Osteocyte (in vitro differentiated cells): ENCODE measurements at regions not wholly inside any gene's neighbourhood (a gene's known extent, or its start where the extent isn't known, plus 50 kb on each side); places are given as distances from the start of the nearest gene placed in this dataset.

Experiments used
- DNase-seq: peaks from one replicate; pipeline ENCODE4 v3.0.0; 2021; ENCODE audit warnings: mixed read lengths; ENCODE audit not compliant: unreplicated experiment; ENCODE audit errors: extremely low spot score
- H3K27ac Mint-ChIP-seq: one replicate; pipeline ENCODE4 v1.8.0; 2021; ENCODE audit warnings: mild to moderate bottlenecking, mixed read lengths; ENCODE audit not compliant: unreplicated experiment
- H3K27me3 Mint-ChIP-seq: one replicate; pipeline ENCODE4 v1.8.0; 2021; ENCODE audit warnings: mixed read lengths; ENCODE audit not compliant: unreplicated experiment
- H3K36me3 Mint-ChIP-seq: one replicate; pipeline ENCODE4 v1.8.0; 2021; ENCODE audit warnings: mixed read lengths; ENCODE audit not compliant: unreplicated experiment
- H3K4me1 Mint-ChIP-seq: one replicate; pipeline ENCODE4 v1.8.0; 2021; ENCODE audit warnings: mixed read lengths; ENCODE audit not compliant: unreplicated experiment
- H3K4me3 Mint-ChIP-seq: one replicate; pipeline ENCODE4 v1.8.0; 2021; ENCODE audit warnings: mild to moderate bottlenecking, moderate library complexity, mixed read lengths; ENCODE audit not compliant: unreplicated experiment
- H3K9me3 Mint-ChIP-seq: one replicate; pipeline ENCODE4 v1.8.0; 2021; ENCODE audit warnings: mixed read lengths; ENCODE audit not compliant: unreplicated experiment
- CTCF ChIP-seq: fragments of 200-600 bp; sonication (generic); IDR thresholded peaks from 2 replicates; pipeline ENCODE4 v1.5.0; 2021; ENCODE audit warnings: antibody characterized with exemption, mild to moderate bottlenecking, moderate library complexity

- Mint-ChIP-seq H3K4me3 (no peak overlapping the region), H3K27me3 (peaks cover 18% of the 10 kb centered on the region), H3K4me1 (peaks cover 24% of the 10 kb centered on the region), H3K9me3 (no peaks in the 10 kb centered on the region), H3K36me3 (no peaks in the 10 kb centered on the region), H3K27ac (peak overlapping the region; percentile 80)
- TF ChIP-seq CTCF = no peak
- DNase-seq = no peak
These were observed 476.7 kb upstream of the CAMK1G start for GRCh38 chr1:209106861-209107260.

- H3K4me3 Mint-ChIP-seq = no peak overlapping the region
- DNase-seq = no peak
- peaks cover 24% of the 10 kb centered on the region for H3K4me1 Mint-ChIP-seq
- no peaks in the 10 kb centered on the region for H3K9me3 Mint-ChIP-seq
- TF ChIP-seq CTCF = no peak
- H3K36me3 Mint-ChIP-seq = no peaks in the 10 kb centered on the region
- H3K27me3 Mint-ChIP-seq = peaks cover 24% of the 10 kb centered on the region
- H3K27ac Mint-ChIP-seq = no peak overlapping the region
These were observed 476.0 kb upstream of the CAMK1G start for GRCh38 chr1:209107535-209107934.

- H3K27ac Mint-ChIP-seq = no peak overlapping the region
- no peaks in the 10 kb centered on the region for H3K36me3 Mint-ChIP-seq
- H3K9me3 Mint-ChIP-seq = no peaks in the 10 kb centered on the region
- DNase-seq = no peak
- TF ChIP-seq CTCF = no peak
- peaks cover 31% of the 10 kb centered on the region for H3K27me3 Mint-ChIP-seq
- peaks cover 24% of the 10 kb centered on the region for H3K4me1 Mint-ChIP-seq
- no peak overlapping the region for H3K4me3 Mint-ChIP-seq
These were observed 474.3 kb upstream of the CAMK1G start for GRCh38 chr1:209109001-209109785.

GRCh38 chr1:209113521-209113920 is 470.0 kb upstream of the CAMK1G start:
- Mint-ChIP-seq H3K4me3 (no peak overlapping the region), H3K4me1 (no peaks in the 10 kb centered on the region), H3K9me3 (no peaks in the 10 kb centered on the region), H3K27ac (no peak overlapping the region), H3K27me3 (peaks cover 41% of the 10 kb centered on the region), H3K36me3 (no peaks in the 10 kb centered on the region)
- TF ChIP-seq CTCF = no peak
- DNase-seq = no peak

- no peak for TF ChIP-seq CTCF
- H3K4me1 Mint-ChIP-seq = no peaks in the 10 kb centered on the region
- H3K4me3 Mint-ChIP-seq = no peak overlapping the region
- no peaks in the 10 kb centered on the region for H3K36me3 Mint-ChIP-seq
- DNase-seq = no peak
- H3K9me3 Mint-ChIP-seq = no peaks in the 10 kb centered on the region
- peaks cover 47% of the 10 kb centered on the region for H3K27me3 Mint-ChIP-seq
- H3K27ac Mint-ChIP-seq = no peak overlapping the region
These were observed 466.8 kb upstream of the CAMK1G start for GRCh38 chr1:209116705-209117104.
